ENCODE measurements at regions not wholly inside any gene's neighbourhood (a gene's known extent, or its start where the extent isn't known, plus 50 kb on each side); places are given as distances from the start of the nearest gene placed in this dataset.

DNA sequence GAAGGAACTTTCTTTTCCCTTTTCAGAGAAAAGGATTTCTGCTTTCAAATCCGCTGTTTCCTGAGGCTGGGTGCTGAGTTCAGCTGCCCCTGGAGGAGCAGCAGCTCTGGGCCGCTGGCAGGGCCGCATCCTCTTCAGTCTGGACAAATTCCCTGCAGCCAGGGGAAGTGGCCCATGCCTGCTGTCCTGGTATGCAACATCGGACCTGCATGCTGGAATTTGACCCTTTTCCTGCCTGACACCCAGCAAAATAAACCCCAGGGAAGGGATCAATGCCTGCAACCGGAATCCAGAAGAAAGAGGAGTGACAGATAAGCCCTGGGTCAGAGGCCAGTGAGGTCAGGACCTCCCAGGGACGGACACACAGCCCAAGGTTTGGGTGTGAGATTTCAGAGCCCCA lies 54.1 kb upstream of the LINC01488 start:
- POLR2A ChIA-PET: no interaction called here
- Histone ChIP-seq H2AFZ (ENCODE audit: low read depth) (no peak overlapping the region), H4K20me1 (ENCODE audit: insufficient read depth) (no peaks in the 10 kb centered on the region), H3K79me2 (ENCODE audit: insufficient read depth) (no peaks in the 10 kb centered on the region), H3K9me3 (no peaks in the 10 kb centered on the region), H3K4me2 (no peak overlapping the region), H3K4me3 (ENCODE audit: low read depth in 2 of 2, low read length in 1 of 2) (no peak overlapping the region), H3K9me2 (no peaks in the 10 kb centered on the region), H3K36me3 (replicated peaks in 1 of 2; ENCODE audit: control insufficient read depth in 1 of 2, insufficient read depth in 2 of 2, low read length in 1 of 2) (no peaks in the 10 kb centered on the region), H3K27me3 (ENCODE audit: insufficient read depth) (no peaks in the 10 kb centered on the region), H3F3A (replicated peaks; ENCODE audit: insufficient read depth) (no peaks in the 10 kb centered on the region), H3K4me1 (ENCODE audit: control insufficient read depth in 1 of 2, insufficient read depth in 2 of 2, low read depth in 1 of 2, low read length in 1 of 2) (no peaks in the 10 kb centered on the region), H3K9ac (no peak overlapping the region), H3K27ac (ENCODE audit: low read depth in 2 of 2, low read length in 1 of 2) (no peak overlapping the region)
- WGBS (ENCODE audit: low lambda C conversion rate): 77% methylated on average over 6 of the region's 6 CpGs
- CTCF ChIA-PET: no interaction called here
- no peak for TF ChIP-seq RCOR1 (IDR thresholded peaks at IDR 0.05; ENCODE audit: low read length)
- TF ChIP-seq, protein P1, sequence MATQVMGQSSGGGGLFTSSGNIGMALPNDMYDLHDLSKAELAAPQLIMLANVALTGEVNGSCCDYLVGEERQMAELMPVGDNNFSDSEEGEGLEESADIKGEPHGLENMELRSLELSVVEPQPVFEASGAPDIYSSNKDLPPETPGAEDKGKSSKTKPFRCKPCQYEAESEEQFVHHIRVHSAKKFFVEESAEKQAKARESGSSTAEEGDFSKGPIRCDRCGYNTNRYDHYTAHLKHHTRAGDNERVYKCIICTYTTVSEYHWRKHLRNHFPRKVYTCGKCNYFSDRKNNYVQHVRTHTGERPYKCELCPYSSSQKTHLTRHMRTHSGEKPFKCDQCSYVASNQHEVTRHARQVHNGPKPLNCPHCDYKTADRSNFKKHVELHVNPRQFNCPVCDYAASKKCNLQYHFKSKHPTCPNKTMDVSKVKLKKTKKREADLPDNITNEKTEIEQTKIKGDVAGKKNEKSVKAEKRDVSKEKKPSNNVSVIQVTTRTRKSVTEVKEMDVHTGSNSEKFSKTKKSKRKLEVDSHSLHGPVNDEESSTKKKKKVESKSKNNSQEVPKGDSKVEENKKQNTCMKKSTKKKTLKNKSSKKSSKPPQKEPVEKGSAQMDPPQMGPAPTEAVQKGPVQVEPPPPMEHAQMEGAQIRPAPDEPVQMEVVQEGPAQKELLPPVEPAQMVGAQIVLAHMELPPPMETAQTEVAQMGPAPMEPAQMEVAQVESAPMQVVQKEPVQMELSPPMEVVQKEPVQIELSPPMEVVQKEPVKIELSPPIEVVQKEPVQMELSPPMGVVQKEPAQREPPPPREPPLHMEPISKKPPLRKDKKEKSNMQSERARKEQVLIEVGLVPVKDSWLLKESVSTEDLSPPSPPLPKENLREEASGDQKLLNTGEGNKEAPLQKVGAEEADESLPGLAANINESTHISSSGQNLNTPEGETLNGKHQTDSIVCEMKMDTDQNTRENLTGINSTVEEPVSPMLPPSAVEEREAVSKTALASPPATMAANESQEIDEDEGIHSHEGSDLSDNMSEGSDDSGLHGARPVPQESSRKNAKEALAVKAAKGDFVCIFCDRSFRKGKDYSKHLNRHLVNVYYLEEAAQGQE (IDR thresholded peaks at IDR 0.05; ENCODE audit: low read depth, low read length): no peak
- no peak for TF ChIP-seq CHD2 (IDR thresholded peaks at IDR 0.05; ENCODE audit: low read length, partially characterized antibody)
- TF ChIP-seq, protein P2, sequence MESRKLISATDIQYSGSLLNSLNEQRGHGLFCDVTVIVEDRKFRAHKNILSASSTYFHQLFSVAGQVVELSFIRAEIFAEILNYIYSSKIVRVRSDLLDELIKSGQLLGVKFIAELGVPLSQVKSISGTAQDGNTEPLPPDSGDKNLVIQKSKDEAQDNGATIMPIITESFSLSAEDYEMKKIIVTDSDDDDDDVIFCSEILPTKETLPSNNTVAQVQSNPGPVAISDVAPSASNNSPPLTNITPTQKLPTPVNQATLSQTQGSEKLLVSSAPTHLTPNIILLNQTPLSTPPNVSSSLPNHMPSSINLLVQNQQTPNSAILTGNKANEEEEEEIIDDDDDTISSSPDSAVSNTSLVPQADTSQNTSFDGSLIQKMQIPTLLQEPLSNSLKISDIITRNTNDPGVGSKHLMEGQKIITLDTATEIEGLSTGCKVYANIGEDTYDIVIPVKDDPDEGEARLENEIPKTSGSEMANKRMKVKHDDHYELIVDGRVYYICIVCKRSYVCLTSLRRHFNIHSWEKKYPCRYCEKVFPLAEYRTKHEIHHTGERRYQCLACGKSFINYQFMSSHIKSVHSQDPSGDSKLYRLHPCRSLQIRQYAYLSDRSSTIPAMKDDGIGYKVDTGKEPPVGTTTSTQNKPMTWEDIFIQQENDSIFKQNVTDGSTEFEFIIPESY (IDR thresholded peaks at IDR 0.05; ENCODE audit: borderline replicate concordance, low read depth): no peak
- TF ChIP-seq, protein P3, sequence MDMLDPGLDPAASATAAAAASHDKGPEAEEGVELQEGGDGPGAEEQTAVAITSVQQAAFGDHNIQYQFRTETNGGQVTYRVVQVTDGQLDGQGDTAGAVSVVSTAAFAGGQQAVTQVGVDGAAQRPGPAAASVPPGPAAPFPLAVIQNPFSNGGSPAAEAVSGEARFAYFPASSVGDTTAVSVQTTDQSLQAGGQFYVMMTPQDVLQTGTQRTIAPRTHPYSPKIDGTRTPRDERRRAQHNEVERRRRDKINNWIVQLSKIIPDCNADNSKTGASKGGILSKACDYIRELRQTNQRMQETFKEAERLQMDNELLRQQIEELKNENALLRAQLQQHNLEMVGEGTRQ (IDR thresholded peaks at IDR 0.05; ENCODE audit: borderline replicate concordance, low read depth, low read length): no peak
- TF ChIP-seq JUND (IDR thresholded peaks at IDR 0.05): no peak
- no peak for TF ChIP-seq ELF1 (IDR thresholded peaks at IDR 0.05)
- TF ChIP-seq FOSL2 (IDR thresholded peaks at IDR 0.05; ENCODE audit: borderline replicate concordance, low read depth): no peak
- TF ChIP-seq TAF1 (IDR thresholded peaks at IDR 0.05; ENCODE audit: borderline replicate concordance, low read depth, low read length): no peak
- TF ChIP-seq FOXM1 (IDR thresholded peaks at IDR 0.05; ENCODE audit: low read depth): no peak
- no peak for TF ChIP-seq MEF2A (IDR thresholded peaks at IDR 0.05; ENCODE audit: borderline replicate concordance, low read depth)
- no peak for TF ChIP-seq SMC3 (IDR thresholded peaks at IDR 0.05; ENCODE audit: low read depth, low read length)
- TF ChIP-seq EZH2phosphoT487 (IDR thresholded peaks at IDR 0.05; ENCODE audit: borderline replicate concordance, low read depth): no peak
- no peak for DNase-seq
